ENCODE measurements at regions not wholly inside any gene's neighbourhood (a gene's known extent, or its start where the extent isn't known, plus 50 kb on each side); places are given as distances from the start of the nearest gene placed in this dataset.

- no peak for DNase-seq
Observed at GRCh38 chr17:34164837-34165236, 90.2 kb upstream of the CCL2 start.

DNA sequence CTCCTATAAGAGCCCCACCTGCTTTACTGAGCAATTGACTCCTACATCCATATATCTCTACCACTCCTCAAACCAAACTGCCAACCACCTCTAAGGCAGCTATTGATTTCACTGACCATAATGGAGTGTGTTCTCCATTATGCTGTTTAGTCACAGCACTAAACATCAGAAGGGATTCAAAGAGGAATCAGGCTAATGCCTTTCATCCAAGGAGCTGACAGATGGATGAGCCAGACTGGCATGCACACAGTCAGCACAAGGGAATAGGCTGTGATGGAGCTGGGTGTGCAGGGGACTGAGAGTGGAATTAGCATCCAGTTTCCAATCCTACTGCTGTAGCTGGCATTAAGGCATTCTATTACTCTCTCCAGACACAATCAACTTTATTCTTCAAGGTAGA is 88.7 kb upstream of the CCL2 start:
- no peak for DNase-seq

DNA sequence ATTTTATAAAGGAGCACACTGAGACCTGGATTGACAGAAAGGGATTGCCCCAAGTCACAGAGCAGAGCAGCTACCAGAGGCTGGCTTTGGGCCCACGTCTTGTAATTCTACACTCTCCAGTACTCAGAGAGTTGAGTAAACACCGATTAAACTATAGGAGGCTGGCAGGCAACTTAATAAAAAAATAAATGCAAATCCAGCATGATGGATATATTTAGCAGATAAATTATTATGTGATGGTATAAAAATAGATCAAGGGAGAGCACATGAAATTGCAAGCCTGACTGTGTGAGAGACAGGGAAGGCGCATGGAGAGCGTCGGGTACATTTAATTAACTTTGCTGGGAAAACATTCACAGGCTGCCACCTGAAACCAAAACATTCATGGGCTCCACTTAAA is 87.7 kb upstream of the CCL2 start:
- DNase-seq, result no peak

DNA sequence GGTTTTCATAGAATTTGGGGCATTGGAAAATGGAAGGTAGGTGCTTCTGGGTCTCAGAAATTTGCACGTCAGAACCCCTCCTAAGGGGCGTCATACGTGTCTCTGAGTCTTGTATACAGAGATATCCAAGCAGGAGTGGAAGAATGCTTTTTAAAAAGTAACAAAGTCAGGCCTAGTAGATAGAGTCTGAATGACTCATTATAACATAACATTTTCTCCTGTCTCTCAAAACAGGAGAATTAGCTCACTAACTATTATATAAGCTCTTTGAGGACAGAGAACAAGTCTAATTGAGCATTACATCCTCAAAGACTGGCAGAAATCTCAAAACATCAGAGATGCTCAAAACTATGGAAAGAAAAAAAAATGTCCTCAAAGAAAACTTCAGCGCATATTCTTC is 86.1 kb upstream of the CCL2 start:
- no peak for DNase-seq

- no peak for DNase-seq
Observed at GRCh38 chr17:34169496-34169895, 85.6 kb upstream of the CCL2 start.

- DNase-seq, result peak; percentile 67
Observed at GRCh38 chr17:34171245-34171818, 83.8 kb upstream of the CCL2 start.

DNA sequence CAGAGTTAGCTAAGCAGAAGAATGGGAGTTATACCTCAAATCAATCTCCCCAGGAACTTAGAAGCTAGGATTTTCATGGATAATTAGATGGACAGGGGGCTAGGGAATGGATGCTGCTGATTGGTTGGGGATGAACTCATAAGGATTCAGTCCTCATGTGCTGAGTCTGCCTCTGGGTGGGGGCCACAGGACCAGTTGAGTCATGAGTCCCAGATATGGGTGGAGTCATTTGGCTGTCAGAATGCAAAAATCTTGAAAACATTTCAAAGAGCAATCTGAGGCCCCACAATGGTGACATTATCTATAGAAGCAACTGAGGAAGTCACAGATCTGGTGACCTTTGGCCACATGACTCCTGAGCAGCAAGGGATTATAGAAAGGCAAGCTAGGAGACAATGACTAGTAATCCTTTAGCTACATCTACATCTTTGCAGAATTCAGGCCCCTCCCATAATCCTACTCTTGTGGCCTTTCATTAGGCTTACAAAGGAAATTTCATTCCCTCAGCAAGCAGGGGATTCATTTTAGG is 82.6 kb upstream of the CCL2 start:
- no peak for DNase-seq

- DNase-seq, result no peak
Observed at GRCh38 chr17:34173241-34173640, 81.8 kb upstream of the CCL2 start.

DNA sequence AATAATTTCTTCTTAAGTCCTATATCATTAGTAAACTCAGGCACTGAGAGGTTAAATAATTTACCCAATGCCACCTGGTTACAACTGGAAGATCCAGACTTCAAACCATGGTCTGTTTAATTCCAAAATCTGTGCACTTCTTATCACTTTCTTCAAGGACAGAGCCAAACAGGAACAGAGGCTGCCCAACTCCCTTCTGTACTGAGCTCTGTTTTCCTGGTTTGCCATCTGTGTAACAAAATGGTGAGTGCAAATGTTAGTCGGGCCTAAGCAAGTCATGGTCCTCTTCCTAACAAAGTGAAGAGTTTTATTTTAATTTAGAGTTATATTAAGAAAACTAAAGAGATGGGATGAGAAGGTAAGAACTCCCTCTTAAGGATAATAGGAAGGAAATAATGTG is 80.6 kb upstream of the CCL2 start:
- no peak for DNase-seq

DNA sequence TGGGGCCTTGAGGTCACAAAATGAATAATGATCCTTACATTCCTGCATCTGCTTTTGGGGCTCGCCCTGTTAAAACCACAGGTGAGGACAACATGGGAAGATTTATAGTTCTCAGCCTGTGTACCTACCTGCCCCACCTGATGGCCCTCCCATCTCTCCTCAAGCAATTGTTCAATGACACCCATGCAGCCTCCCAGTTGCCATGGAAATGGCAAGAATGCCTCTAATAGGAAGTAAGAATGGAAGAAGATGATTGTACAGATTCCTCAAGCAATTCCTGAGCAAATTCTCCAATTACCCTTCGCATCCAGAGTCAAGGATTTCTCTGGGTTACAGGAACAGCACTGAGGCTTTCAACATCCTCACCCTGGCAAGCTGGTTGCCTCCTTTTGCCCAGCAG is 78.6 kb upstream of the CCL2 start:
- no peak for DNase-seq

- DNase-seq, result no peak
Observed at GRCh38 chr17:34177642-34178041, 77.4 kb upstream of the CCL2 start.

- DNase-seq, result no peak
Observed at GRCh38 chr17:34178092-34178491, 77.0 kb upstream of the CCL2 start.

DNA sequence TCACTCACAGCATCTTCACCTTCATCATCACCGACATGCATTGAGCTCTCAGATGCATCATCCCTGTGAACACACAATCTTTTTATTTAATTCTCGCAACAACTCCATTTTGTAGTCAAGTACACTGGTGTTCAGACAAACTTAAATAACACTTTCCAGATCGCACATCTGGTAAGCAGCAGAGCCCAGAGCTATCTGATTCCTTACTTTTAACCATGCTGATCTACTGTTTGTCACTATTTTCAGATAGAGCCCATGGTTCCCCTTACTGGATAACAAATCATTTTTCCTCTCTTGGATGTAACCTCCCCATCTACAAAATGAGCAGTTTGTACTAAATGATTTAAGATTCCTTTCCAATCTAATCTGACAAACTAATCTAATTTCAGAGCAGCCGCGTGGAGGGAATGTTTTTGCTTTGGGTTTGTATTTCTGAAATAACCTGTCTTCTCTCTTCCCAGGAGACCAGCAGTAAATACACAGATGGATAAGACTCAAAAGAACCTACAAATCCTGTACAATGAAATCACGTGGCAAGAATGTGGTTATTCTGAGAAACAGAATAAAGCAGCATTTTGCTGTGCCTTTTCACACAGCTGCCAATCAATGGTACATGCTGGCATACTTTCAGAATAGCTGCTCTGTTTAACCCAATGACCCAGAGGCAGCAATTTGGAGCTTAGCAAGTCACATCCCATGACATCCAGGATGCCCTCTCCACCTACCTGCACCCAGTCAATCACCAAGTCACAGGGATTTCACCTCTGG is 72.9 kb upstream of the CCL2 start:
- no peak for DNase-seq

DNA sequence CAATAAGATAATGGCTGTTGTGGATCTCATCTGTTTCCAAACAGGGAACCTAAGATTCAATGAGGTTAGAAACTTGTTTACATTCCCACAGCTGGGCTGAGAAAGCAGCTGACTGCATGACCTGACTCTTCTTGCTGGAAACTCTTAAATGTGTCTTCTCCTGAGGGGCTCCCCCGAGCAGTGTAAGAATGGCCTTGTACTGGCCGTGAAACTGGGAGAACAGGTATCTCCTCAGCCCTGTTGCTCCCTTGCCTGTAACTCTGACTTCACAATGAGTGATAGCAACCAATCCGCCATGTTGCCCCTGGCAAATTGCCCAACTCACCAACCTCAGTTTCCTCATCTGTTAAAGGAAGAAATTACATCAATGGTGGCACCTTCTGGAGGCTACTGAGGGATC is 59.1 kb upstream of the CCL2 start:
- DNase-seq, result no peak

GRCh38 chr17:34198519-34198918 is 56.6 kb upstream of the CCL2 start:
- no peak for DNase-seq

DNA sequence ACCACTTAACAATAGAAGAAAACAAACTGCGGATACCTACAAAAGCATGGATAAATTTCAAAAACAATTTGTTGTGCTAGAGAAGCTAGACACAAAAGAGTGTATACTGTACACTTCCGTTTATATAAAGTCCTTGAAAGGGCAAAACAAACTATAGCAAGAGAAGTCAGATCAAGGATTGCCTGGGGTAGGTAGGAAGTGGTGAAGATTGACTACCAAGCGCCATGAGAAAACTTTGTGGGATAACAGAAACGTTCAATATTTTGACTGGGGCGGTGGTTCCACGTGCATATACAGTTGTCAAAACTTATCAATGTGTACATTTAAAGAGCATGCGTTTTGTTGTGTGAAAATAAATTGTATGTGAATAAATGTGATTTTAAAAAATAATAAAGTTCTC is 55.6 kb upstream of the CCL2 start:
- DNase-seq, result no peak

- peak; percentile 76 for DNase-seq
Observed at GRCh38 chr17:34199932-34200534, 55.1 kb upstream of the CCL2 start.

DNA sequence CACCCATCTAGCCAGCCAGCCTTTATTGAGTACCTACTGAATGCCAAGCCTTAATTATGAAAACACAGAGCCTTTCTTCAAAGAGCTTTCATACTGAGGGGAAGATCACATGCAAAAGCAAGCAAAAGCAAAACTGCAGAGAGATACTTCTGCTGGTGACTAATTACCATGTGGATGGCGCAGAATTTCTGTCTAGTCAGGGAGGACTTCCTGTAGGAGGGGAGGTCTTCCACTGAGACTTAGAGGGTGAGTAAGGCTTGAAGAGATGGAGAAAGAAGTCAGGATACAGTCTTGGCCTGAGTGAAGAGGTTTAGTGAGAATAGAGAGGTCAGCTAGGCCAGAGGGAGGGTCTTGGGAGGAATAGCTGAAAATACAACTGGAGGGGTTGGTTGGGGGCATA is 53.9 kb upstream of the CCL2 start:
- DNase-seq, result no peak

GRCh38 chr17:34201767-34202166 is 53.3 kb upstream of the CCL2 start:
- DNase-seq, result no peak

GRCh38 chr17:34203018-34203638 is 52.0 kb upstream of the CCL2 start:
- no peak for DNase-seq

- DNase-seq, result no peak
Observed at GRCh38 chr17:34204402-34204801, 50.7 kb upstream of the CCL2 start.
